ENCODE measurements at regions not wholly inside any gene's neighbourhood (a gene's known extent, or its start where the extent isn't known, plus 50 kb on each side); places are given as distances from the start of the nearest gene placed in this dataset.
A peak's percentile ranks its signal among the peaks of the same experiment; 100 is the strongest.

DNA sequence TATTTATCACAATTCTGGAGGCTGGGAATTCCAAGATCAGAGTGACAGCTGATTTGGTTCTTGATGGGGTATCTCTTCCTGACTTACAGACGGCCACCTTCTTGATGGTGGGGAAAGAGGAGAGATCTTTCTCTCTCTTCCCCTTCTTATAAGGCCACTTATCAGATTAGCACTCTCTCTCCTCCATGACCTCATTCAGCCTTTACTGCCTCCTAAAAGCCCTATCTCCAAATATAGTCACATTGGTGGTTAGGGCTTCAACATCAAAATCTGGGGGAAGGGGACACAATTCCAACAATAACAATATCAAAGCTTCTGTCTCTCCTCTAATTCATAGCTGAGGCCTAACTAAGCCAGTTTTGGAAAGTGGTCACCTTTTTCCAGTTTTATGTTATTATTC, 91.7 kb upstream of the MBNL1 start:
- intact Hi-C loops (cut with DNase I) = no loop called here
- WGBS = 66% methylated on average over 1 of the region's 1 CpG
- Histone ChIP-seq H3K4me3 (ENCODE audit: low read length) (no peak overlapping the region), H3K27me3 (ENCODE audit: control insufficient read depth, insufficient read depth) (no peaks in the 10 kb centered on the region), H3K27ac (ENCODE audit: low read length) (no peak overlapping the region), H3K9me3 (ENCODE audit: control insufficient read depth, low read length) (no peaks in the 10 kb centered on the region), H3K4me1 (ENCODE audit: control insufficient read depth, insufficient read depth, low read length) (no peaks in the 10 kb centered on the region)
- ATAC-seq (no peak), DNase-seq (no peak)

GRCh38 chr3:152177757-152178156, 91.0 kb upstream of the MBNL1 start:
- no peak for ATAC-seq
- no peak overlapping the region for H3K4me3 ChIP-seq (ENCODE audit: low read length)
- no peaks in the 10 kb centered on the region for H3K4me1 ChIP-seq (ENCODE audit: control insufficient read depth, insufficient read depth, low read length)
- no peak for DNase-seq
- H3K27ac ChIP-seq (ENCODE audit: low read length) = no peak overlapping the region
- H3K9me3 ChIP-seq (ENCODE audit: control insufficient read depth, low read length) = no peaks in the 10 kb centered on the region
- no peaks in the 10 kb centered on the region for H3K27me3 ChIP-seq (ENCODE audit: control insufficient read depth, insufficient read depth)
- WGBS = 97% methylated on average over 1 of the region's 1 CpG
- intact Hi-C loops (cut with DNase I) = no loop called here

GRCh38 chr3:152183473-152183872, 85.3 kb upstream of the MBNL1 start:
- Histone ChIP-seq H3K4me1 (ENCODE audit: control insufficient read depth, insufficient read depth, low read length) (no peaks in the 10 kb centered on the region), H3K27me3 (ENCODE audit: control insufficient read depth, insufficient read depth) (no peaks in the 10 kb centered on the region), H3K4me3 (ENCODE audit: low read length) (no peak overlapping the region), H3K9me3 (ENCODE audit: control insufficient read depth, low read length) (no peaks in the 10 kb centered on the region), H3K27ac (ENCODE audit: low read length) (no peak overlapping the region)
- DNase-seq = peak in 2 of 3 donors; percentile 32 to 62
- WGBS = 47% methylated on average over 4 of the region's 4 CpGs
- intact Hi-C loops (cut with DNase I) = loop anchor here in 1 of 4 donors (5.0 kb wide), 1 partner anchor 259 kb away; no protein-coding TSS in a partner anchor
- ATAC-seq = peak; percentile 80 to 82

- ATAC-seq (no peak), DNase-seq (peak in 1 of 3 donors; percentile 13)
- intact Hi-C loops (cut with DNase I) = loop anchor here in 1 of 4 donors (5.0 kb wide), 1 partner anchor 257 kb away; no protein-coding TSS in a partner anchor
- no peaks in the 10 kb centered on the region for H3K4me1 ChIP-seq (ENCODE audit: control insufficient read depth, insufficient read depth, low read length)
- 95% methylated on average over 5 of the region's 5 CpGs for WGBS
- no peaks in the 10 kb centered on the region for H3K27me3 ChIP-seq (ENCODE audit: control insufficient read depth, insufficient read depth)
- no peak overlapping the region for H3K27ac ChIP-seq (ENCODE audit: low read length)
- H3K9me3 ChIP-seq (ENCODE audit: control insufficient read depth, low read length) = no peaks in the 10 kb centered on the region
- no peak overlapping the region for H3K4me3 ChIP-seq (ENCODE audit: low read length)
These were observed 83.6 kb upstream of the MBNL1 start for GRCh38 chr3:152184971-152185686.

GRCh38 chr3:152185891-152186630, 82.7 kb upstream of the MBNL1 start:
- intact Hi-C loops (cut with DNase I) = no loop called here
- Histone ChIP-seq H3K9me3 (ENCODE audit: control insufficient read depth, low read length) (no peaks in the 10 kb centered on the region), H3K4me1 (ENCODE audit: control insufficient read depth, insufficient read depth, low read length) (no peaks in the 10 kb centered on the region), H3K27ac (ENCODE audit: low read length) (no peak overlapping the region), H3K4me3 (ENCODE audit: low read length) (no peak overlapping the region), H3K27me3 (ENCODE audit: control insufficient read depth, insufficient read depth) (no peaks in the 10 kb centered on the region)
- ATAC-seq (no peak), DNase-seq (no peak)
- WGBS = 80% methylated on average over 6 of the region's 6 CpGs

GRCh38 chr3:152190636-152191183, 78.0 kb upstream of the MBNL1 start:
- Histone ChIP-seq H3K4me1 (ENCODE audit: control insufficient read depth, insufficient read depth, low read length) (no peaks in the 10 kb centered on the region), H3K9me3 (ENCODE audit: control insufficient read depth, low read length) (no peaks in the 10 kb centered on the region), H3K27me3 (ENCODE audit: control insufficient read depth, insufficient read depth) (no peaks in the 10 kb centered on the region), H3K4me3 (ENCODE audit: low read length) (no peak overlapping the region), H3K27ac (ENCODE audit: low read length) (no peak overlapping the region)
- intact Hi-C loops (cut with DNase I) = no loop called here
- ATAC-seq (no peak), DNase-seq (no peak)
- WGBS = 83% methylated on average over 2 of the region's 2 CpGs

DNA sequence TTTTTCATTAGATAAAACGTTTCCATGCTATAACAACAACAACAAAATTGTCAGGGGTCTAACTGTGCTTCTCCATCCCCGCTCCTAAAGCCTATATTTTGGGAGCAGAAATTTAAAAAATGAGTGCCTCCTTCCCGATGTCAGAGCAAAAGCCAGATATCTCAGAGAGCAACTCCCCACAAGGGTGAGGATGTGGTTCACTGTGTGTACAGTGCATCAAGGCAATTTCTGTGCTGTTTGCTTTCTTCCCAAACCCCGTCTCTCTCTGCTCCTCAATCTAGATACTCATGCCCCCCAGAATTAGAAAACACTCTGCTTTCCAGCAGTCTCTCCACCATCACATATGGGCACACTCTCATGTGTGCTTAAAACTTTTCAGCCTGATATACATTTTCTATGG, 76.7 kb upstream of the MBNL1 start:
- 85% methylated on average over 4 of the region's 4 CpGs for whole genome bisulfite sequencing
- no peak overlapping the region for H3K27ac ChIP-seq (ENCODE audit: low read length)

GRCh38 chr3:152192936-152193672, 75.6 kb upstream of the MBNL1 start:
- peaks cover 2% of the 10 kb centered on the region for H3K4me1 ChIP-seq (ENCODE audit: control insufficient read depth, insufficient read depth, low read length)
- whole genome bisulfite sequencing = 86% methylated on average over 5 of the region's 5 CpGs
- H3K27ac ChIP-seq (ENCODE audit: low read length) = no peak overlapping the region
- no peaks in the 10 kb centered on the region for H3K27me3 ChIP-seq (ENCODE audit: control insufficient read depth, insufficient read depth)
- no peak overlapping the region for H3K4me3 ChIP-seq (ENCODE audit: low read length)
- no peaks in the 10 kb centered on the region for H3K9me3 ChIP-seq (ENCODE audit: control insufficient read depth, low read length)
- ATAC-seq (no peak), DNase-seq (no peak)
- intact Hi-C loops (cut with DNase I) = no loop called here

More for the DNA sequence above, 76.7 kb upstream of the MBNL1 start:
- H3K4me3 ChIP-seq (ENCODE audit: low read length) = no peak overlapping the region
- no peaks in the 10 kb centered on the region for H3K4me1 ChIP-seq (ENCODE audit: control insufficient read depth, insufficient read depth, low read length)
- H3K27me3 ChIP-seq (ENCODE audit: control insufficient read depth, insufficient read depth) = no peaks in the 10 kb centered on the region
- no peaks in the 10 kb centered on the region for H3K9me3 ChIP-seq (ENCODE audit: control insufficient read depth, low read length)
- intact Hi-C loops (cut with DNase I) = no loop called here
- DNase-seq (no peak), ATAC-seq (no peak)

DNA sequence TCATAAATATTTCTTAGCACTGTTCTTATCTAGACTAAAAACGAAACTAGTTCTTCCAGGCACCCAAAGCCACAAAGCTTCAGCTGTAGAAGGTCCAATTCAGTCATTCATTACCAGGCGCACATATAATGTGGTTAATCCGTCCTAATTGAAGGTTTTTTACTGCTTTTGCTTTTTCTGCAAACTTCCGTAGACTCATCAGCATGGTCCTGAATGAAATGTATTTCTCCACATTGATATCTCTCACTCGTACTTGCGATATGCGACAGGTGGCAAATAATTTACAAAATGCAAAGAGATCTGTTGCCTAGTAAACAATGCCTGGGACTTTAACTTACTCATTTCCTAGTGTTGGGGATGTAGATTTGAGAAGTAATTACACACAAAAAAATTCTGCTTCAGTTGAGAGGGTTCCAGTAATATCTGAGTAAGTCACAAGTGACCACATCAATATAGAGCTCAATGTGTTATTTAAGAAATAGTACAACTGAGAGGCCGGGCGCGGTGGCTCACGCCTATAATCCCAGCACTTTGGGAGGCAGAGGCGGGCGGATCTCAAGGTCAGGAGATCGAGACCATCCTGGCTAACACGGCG, 75.0 kb upstream of the MBNL1 start:
- 86% methylated on average over 16 of the region's 16 CpGs for WGBS
- no peaks in the 10 kb centered on the region for H3K9me3 ChIP-seq (ENCODE audit: control insufficient read depth, low read length)
- no peak for ATAC-seq
- H3K4me1 ChIP-seq (ENCODE audit: control insufficient read depth, insufficient read depth, low read length) = peaks cover 4% of the 10 kb centered on the region
- peak in 1 of 3 donors; percentile 37 for DNase-seq
- H3K27me3 ChIP-seq (ENCODE audit: control insufficient read depth, insufficient read depth) = no peaks in the 10 kb centered on the region
- no peak overlapping the region for H3K4me3 ChIP-seq (ENCODE audit: low read length)
- no peak overlapping the region for H3K27ac ChIP-seq (ENCODE audit: low read length)
- intact Hi-C loops (cut with DNase I) = no loop called here

GRCh38 chr3:152195206-152195605, 73.5 kb upstream of the MBNL1 start:
- H3K4me1 ChIP-seq (ENCODE audit: control insufficient read depth, insufficient read depth, low read length) = peaks cover 4% of the 10 kb centered on the region
- intact Hi-C loops (cut with DNase I) = no loop called here
- no peaks in the 10 kb centered on the region for H3K9me3 ChIP-seq (ENCODE audit: control insufficient read depth, low read length)
- ATAC-seq (no peak), DNase-seq (no peak)
- H3K4me3 ChIP-seq (ENCODE audit: low read length) = no peak overlapping the region
- WGBS = 96% methylated on average over 3 of the region's 3 CpGs
- H3K27ac ChIP-seq (ENCODE audit: low read length) = no peak overlapping the region
- H3K27me3 ChIP-seq (ENCODE audit: control insufficient read depth, insufficient read depth) = no peaks in the 10 kb centered on the region
